Trophoblast cell (in vitro differentiated cells and primary cell): ENCODE measurements at regions not wholly inside any gene's neighbourhood (a gene's known extent, or its start where the extent isn't known, plus 50 kb on each side); places are given as distances from the start of the nearest gene placed in this dataset.

Experiments
- DNase-seq, 2 donors: peaks; one replicate each; pipeline ENCODE4 v3.0.0-alpha.2; 2016
- H2AFZ ChIP-seq: 2 replicates; pipeline ENCODE4 v1.6.1; 2013; ENCODE audit warnings: low read length, moderate library complexity, mild to moderate bottlenecking; ENCODE audit not compliant: insufficient read depth, poor library complexity
- H2AK5ac ChIP-seq: 2 replicates; pipeline ENCODE4 v1.6.1; 2013; ENCODE audit warnings: mild to moderate bottlenecking, low read length
- H2BK120ac ChIP-seq: 2 replicates; pipeline ENCODE4 v1.6.1; 2013; ENCODE audit warnings: low read length, mild to moderate bottlenecking, moderate library complexity; ENCODE audit not compliant: insufficient read depth, poor library complexity
- H2BK12ac ChIP-seq: 2 replicates; pipeline ENCODE4 v1.6.1; 2013; ENCODE audit warnings: mild to moderate bottlenecking, low read length, moderate library complexity
- H2BK5ac ChIP-seq: 2 replicates; pipeline ENCODE4 v1.6.1; 2013; ENCODE audit warnings: low read length, low read depth, moderate library complexity, mild to moderate bottlenecking; ENCODE audit not compliant: poor library complexity
- H3K14ac ChIP-seq: 2 replicates; pipeline ENCODE4 v1.6.1; 2013; ENCODE audit warnings: mild to moderate bottlenecking, low read length
- H3K18ac ChIP-seq: 2 replicates; pipeline ENCODE4 v1.6.1; 2013; ENCODE audit warnings: mild to moderate bottlenecking, low read length
- H3K23ac ChIP-seq: 2 replicates; pipeline ENCODE4 v1.6.1; 2013; ENCODE audit warnings: low read length
- H3K27ac ChIP-seq: 2 replicates; pipeline ENCODE4 v1.5.1; 2013; ENCODE audit warnings: low read depth, mild to moderate bottlenecking, inconsistent platforms, low read length, moderate library complexity
- H3K27me3 ChIP-seq: 2 replicates; pipeline ENCODE4 v1.6.1; 2013; ENCODE audit warnings: inconsistent platforms, mild to moderate bottlenecking, low read length, moderate library complexity; ENCODE audit not compliant: insufficient read depth
- H3K36me3 ChIP-seq, 2 experiments: 1 replicate in 1 of 2; 2 replicates in 1 of 2; pipeline ENCODE4 v1.6.1; 2013; ENCODE audit warnings: low read length in 2 of 2, mild to moderate bottlenecking in 2 of 2, moderate library complexity in 1 of 2; ENCODE audit not compliant: insufficient read depth in 2 of 2, control insufficient read depth in 1 of 2
- H3K4ac ChIP-seq: 2 replicates; pipeline ENCODE4 v1.6.1; 2013; ENCODE audit warnings: low read depth, mild to moderate bottlenecking, low read length, moderate library complexity
- H3K4me1 ChIP-seq, 2 experiments: 1 replicate in 1 of 2; 2 replicates in 1 of 2; pipeline ENCODE4 v1.6.1; 2013; ENCODE audit warnings: low read length in 2 of 2, mild to moderate bottlenecking in 2 of 2, moderate library complexity in 1 of 2; ENCODE audit not compliant: insufficient read depth in 2 of 2, control insufficient read depth in 1 of 2
- H3K4me2 ChIP-seq: 2 replicates; pipeline ENCODE4 v1.6.1; 2013; ENCODE audit warnings: inconsistent platforms, mild to moderate bottlenecking, low read length, moderate library complexity
- H3K4me3 ChIP-seq: 2 replicates; pipeline ENCODE4 v1.5.1; 2013; ENCODE audit warnings: mild to moderate bottlenecking, low read depth, low read length, inconsistent platforms
- H3K79me1 ChIP-seq: one replicate; pipeline ENCODE4 v1.6.1; 2013; ENCODE audit warnings: low read length
- H3K79me2 ChIP-seq: 2 replicates; pipeline ENCODE4 v1.6.1; 2013; ENCODE audit warnings: low read length, mild to moderate bottlenecking; ENCODE audit not compliant: control insufficient read depth, insufficient read depth, poor library complexity
- H3K9ac ChIP-seq: 2 replicates; pipeline ENCODE4 v1.6.1; 2013; ENCODE audit warnings: mild to moderate bottlenecking, low read length
- H3K9me3 ChIP-seq: 2 replicates; pipeline ENCODE4 v1.6.1; 2013; ENCODE audit warnings: low read depth, mild to moderate bottlenecking, control low read depth, inconsistent platforms, low read length; ENCODE audit not compliant: insufficient read depth
- H4K12ac ChIP-seq: 2 replicates; pipeline ENCODE4 v1.6.1; 2013; ENCODE audit warnings: low read depth, mild to moderate bottlenecking, low read length, moderate library complexity
- H4K8ac ChIP-seq: 2 replicates; pipeline ENCODE4 v1.6.1; 2013; ENCODE audit warnings: low read depth, mild to moderate bottlenecking, low read length, moderate library complexity
- H4K91ac ChIP-seq: one replicate; pipeline ENCODE4 v1.6.1; 2013; ENCODE audit warnings: low read depth, mild to moderate bottlenecking, low read length, moderate library complexity
- WGBS: extraction: QIAGEN DNeasy Blood & Tissue Kit; methylation state at CpG from one replicate; pipeline ENCODE4 v1.1.7; 2013; ENCODE audit warnings: missing lambda C conversion rate; ENCODE audit not compliant: insufficient read length, insufficient coverage; ENCODE audit errors: extremely low coverage; 5-methylcytosine and 5-hydroxymethylcytosine counted together

- Histone ChIP-seq H3K9ac (no peak overlapping the region), H3K18ac (no peak overlapping the region), H2AK5ac (no peak overlapping the region), H3K9me3 (peaks cover 2% of the 10 kb centered on the region), H4K91ac (no peak overlapping the region), H2AFZ (no peak overlapping the region), H3K14ac (no peak overlapping the region), H3K4me2 (no peak overlapping the region), H3K36me3 (no peaks in the 10 kb centered on the region), H2BK5ac (no peak overlapping the region), H3K27ac (no peak overlapping the region), H2BK12ac (no peak overlapping the region), H3K79me2 (no peaks in the 10 kb centered on the region), H4K12ac (no peak overlapping the region), H3K23ac (no peak overlapping the region), H3K79me1 (no peaks in the 10 kb centered on the region), H3K4me1 (no peaks in the 10 kb centered on the region), H3K4me3 (no peak overlapping the region), H3K4ac (no peak overlapping the region), H4K8ac (no peak overlapping the region), H2BK120ac (no peak overlapping the region), H3K27me3 (no peaks in the 10 kb centered on the region)
- DNase-seq = no peak
- WGBS = no CpG with 5 or more reads among the region's 4 CpGs
These were observed 437.2 kb upstream of the KLHL29 start for GRCh38 chr2:22947741-22948140.

GRCh38 chr2:22950431-22950830 is 434.5 kb upstream of the KLHL29 start:
- Histone ChIP-seq H3K9me3 (peaks cover 2% of the 10 kb centered on the region), H4K91ac (no peak overlapping the region), H4K12ac (no peak overlapping the region), H3K4me1 (no peaks in the 10 kb centered on the region), H3K18ac (no peak overlapping the region), H3K27me3 (no peaks in the 10 kb centered on the region), H3K9ac (no peak overlapping the region), H3K23ac (no peak overlapping the region), H3K4ac (no peak overlapping the region), H2BK5ac (no peak overlapping the region), H3K27ac (no peak overlapping the region), H3K79me2 (no peaks in the 10 kb centered on the region), H2AK5ac (no peak overlapping the region), H2AFZ (no peak overlapping the region), H2BK12ac (no peak overlapping the region), H3K4me3 (no peak overlapping the region), H2BK120ac (no peak overlapping the region), H4K8ac (no peak overlapping the region), H3K36me3 (no peaks in the 10 kb centered on the region), H3K14ac (no peak overlapping the region), H3K79me1 (no peaks in the 10 kb centered on the region), H3K4me2 (no peak overlapping the region)
- WGBS = no CpG with 5 or more reads among the region's 2 CpGs
- no peak for DNase-seq

- Histone ChIP-seq H2BK120ac (no peak overlapping the region), H3K4ac (no peak overlapping the region), H3K9ac (no peak overlapping the region), H3K27me3 (no peaks in the 10 kb centered on the region), H3K18ac (no peak overlapping the region), H3K36me3 (no peaks in the 10 kb centered on the region), H3K4me2 (no peak overlapping the region), H3K79me1 (no peaks in the 10 kb centered on the region), H4K8ac (no peak overlapping the region), H2BK12ac (no peak overlapping the region), H3K14ac (no peak overlapping the region), H3K4me1 (no peaks in the 10 kb centered on the region), H4K91ac (no peak overlapping the region), H3K27ac (no peak overlapping the region), H3K79me2 (no peaks in the 10 kb centered on the region), H2AFZ (no peak overlapping the region), H2AK5ac (no peak overlapping the region), H3K9me3 (no peaks in the 10 kb centered on the region), H3K4me3 (no peak overlapping the region), H2BK5ac (no peak overlapping the region), H3K23ac (no peak overlapping the region), H4K12ac (no peak overlapping the region)
- WGBS = no CpG with 5 or more reads among the region's 6 CpGs
- no peak for DNase-seq
These were observed 432.2 kb upstream of the KLHL29 start for GRCh38 chr2:22952656-22953225.

- Histone ChIP-seq H3K4ac (no peak overlapping the region), H3K9me3 (no peaks in the 10 kb centered on the region), H2BK120ac (no peak overlapping the region), H4K12ac (no peak overlapping the region), H3K4me2 (no peak overlapping the region), H3K9ac (no peak overlapping the region), H3K23ac (no peak overlapping the region), H3K79me2 (no peaks in the 10 kb centered on the region), H3K14ac (no peak overlapping the region), H2AFZ (no peak overlapping the region), H4K8ac (no peak overlapping the region), H3K18ac (no peak overlapping the region), H3K4me3 (no peak overlapping the region), H2BK5ac (no peak overlapping the region), H2AK5ac (no peak overlapping the region), H3K27ac (no peak overlapping the region), H4K91ac (no peak overlapping the region), H2BK12ac (no peak overlapping the region), H3K36me3 (no peaks in the 10 kb centered on the region), H3K79me1 (no peaks in the 10 kb centered on the region), H3K4me1 (no peaks in the 10 kb centered on the region), H3K27me3 (no peaks in the 10 kb centered on the region)
- no peak for DNase-seq
- no CpG with 5 or more reads among the region's 5 CpGs for WGBS
These were observed 427.5 kb upstream of the KLHL29 start for GRCh38 chr2:22957446-22957845.
